Heart right ventricle (tissue), 16 donors: ENCODE measurements at regions not wholly inside any gene's neighbourhood (a gene's known extent, or its start where the extent isn't known, plus 50 kb on each side); places are given as distances from the start of the nearest gene placed in this dataset.

Source experiments
- ATAC-seq, 8 donors: fragments of 200-7000 bp; cut with Tn5 transposase; one replicate each; pipeline ENCODE4 v1.9.1; 2020; ENCODE audit warnings: mild to moderate bottlenecking in 8 of 8, moderate library complexity in 8 of 8, moderate number of reproducible peaks in 1 of 8
- DNase-seq, 2 donors: peaks; one replicate each; pipeline ENCODE4 v3.0.0-alpha.2; 2020
- H3K27ac ChIP-seq, 10 donors: fragments of 200-600 bp; sonication (generic) in 2 of 10; one replicate each; pipeline versions ENCODE4 v1.5.0 to v1.8.0; 2020 to 2022; ENCODE audit warnings: mild to moderate bottlenecking in 3 of 10
- H3K27me3 ChIP-seq, 7 donors: fragments of 200-600 bp; one replicate each; pipeline ENCODE4 v1.8.0; 2021 to 2022; ENCODE audit warnings: mild to moderate bottlenecking in 2 of 7
- H3K36me3 ChIP-seq, 9 donors: fragments of 200-600 bp; sonication (generic) in 1 of 9; one replicate each; pipeline versions ENCODE4 v1.5.0 to v1.8.0; 2020 to 2022; ENCODE audit warnings: mild to moderate bottlenecking in 2 of 9
- H3K4me1 ChIP-seq, 9 donors: fragments of 200-600 bp; sonication (generic) in 1 of 9; one replicate each; pipeline versions ENCODE4 v1.5.0 to v1.8.0; 2020 to 2022; ENCODE audit warnings: mild to moderate bottlenecking in 4 of 9
- H3K4me3 ChIP-seq, 10 donors: fragments of 200-600 bp; sonication (generic) in 2 of 10; one replicate each; pipeline versions ENCODE4 v1.5.0 to v1.8.0; 2020 to 2022; ENCODE audit warnings: mild to moderate bottlenecking in 7 of 10, moderate library complexity in 2 of 10
- H3K9me3 ChIP-seq, 11 donors: fragments of 200-600 bp in 10 of 11; sonication (generic) in 2 of 11; one replicate each; pipeline versions ENCODE4 v1.5.0 to v1.8.0; 2013 to 2022; ENCODE audit warnings: mild to moderate bottlenecking in 2 of 11, control low read depth in 1 of 11, moderate library complexity in 1 of 11
- CTCF ChIP-seq, 9 donors: fragments of 200-600 bp; sonication (generic) in 2 of 9; IDR thresholded peaks; one replicate each; pipeline versions ENCODE4 v1.5.0 to v1.8.0; 2021 to 2022; ENCODE audit warnings: antibody characterized with exemption in 9 of 9, mild to moderate bottlenecking in 5 of 9, moderate library complexity in 1 of 9
- WGBS, 2 donors: extraction: QIAGEN DNeasy Blood & Tissue Kit; methylation state at CpG; one replicate each; pipeline ENCODE4 v1.1.7; 2013; ENCODE audit warnings: inconsistent platforms in 1 of 2; 5-methylcytosine and 5-hydroxymethylcytosine counted together
- intact Hi-C, 10 donors: fragments of 100-400 bp; cut with DNase I; formaldehyde crosslinking; loops; one replicate each; pipeline versions ENCODE4 v1.11.1 to v1.14.2; 2022
- donor health status: Arrhythmogenic right ventricular cardiomyopathy.
- donor health status: ischemic (EF 13 %, LVEDD 7.1; RV severe dilation, severe dysfunction).
- donor health status: healthy with polysubstance abuse.
- donor health status: DM: no; HTN: yes; CAD: no.
- donor health status: DM: no; HTN: no; CAD: no.
- donor health status: ischemic (EF 25% LVEDD 6.9; RV normal size, moderate dysfunction).
- donor health status: ischemic (EF 25% LVEDD 5.7; RV mildly dilated, moderate dysfunction).
- donor health status: healthy.
- donor health status: DM: yes; HTN: yes; CAD: no.
- donor health status: Ischemic cardiomyopathy.
- donor health status: ischemic (EF 35%, LVEDD 5.7; RV mildly dilated, moderate dysfunction).
- donor health status: nonischemic (EF 11% LVEDD 7.7; RV severe dilation, severe dysfunction).
- donor health status: DM: yes; HTN: yes; CAD: no.
- donor health status: PGD.
- donor health status: ischemic (EF 29% LVEDD 5.4; RV normal size, mild dysfunction).
- donor health status: nonischemic (EF 23%, LVEDD 6.1; RV moderate dilation, normal function).

- Histone ChIP-seq H3K27me3 (no peaks in the 10 kb centered on the region), H3K4me1 (peaks cover 0 to 30% (median 10%) of the 10 kb centered on the region in 9 donors), H3K9me3 (no peaks in the 10 kb centered on the region), H3K27ac (no peak overlapping the region), H3K4me3 (no peak overlapping the region), H3K36me3 (no peaks in the 10 kb centered on the region)
- DNase-seq (no peak), ATAC-seq (no peak)
- intact Hi-C loops = loop anchor here in 1 of 10 donors (5.0 kb wide), 1 partner anchor 129 kb away; no protein-coding TSS in a partner anchor
- 95 to 97% methylated on average over 5 of the region's 5 CpGs for WGBS, 2 donors
- TF ChIP-seq CTCF (IDR thresholded peaks at IDR 0.05) = no peak
These were observed 197.6 kb upstream of the BLID start for GRCh38 chr11:122313581-122313980.

GRCh38 chr11:122311216-122311755 lies 195.3 kb upstream of the BLID start:
- H3K27ac ChIP-seq = no peak overlapping the region

GRCh38 chr11:122310766-122311165 lies 194.8 kb upstream of the BLID start:
- ATAC-seq (no peak), DNase-seq (no peak)
- intact Hi-C loops = loop anchor here in 1 of 10 donors (5.0 kb wide), 1 partner anchor 132 kb away; no protein-coding TSS in a partner anchor
- 76 to 84% methylated on average over 5 of the region's 5 CpGs for WGBS, 2 donors
- H3K36me3 ChIP-seq = no peaks in the 10 kb centered on the region
- no peaks in the 10 kb centered on the region for H3K27me3 ChIP-seq
- no peak overlapping the region for H3K4me3 ChIP-seq
- no peak for TF ChIP-seq CTCF (IDR thresholded peaks at IDR 0.05)
- H3K9me3 ChIP-seq = no peaks in the 10 kb centered on the region
- H3K4me1 ChIP-seq = peaks cover 0 to 27% (median 5%) of the 10 kb centered on the region in 9 donors
- peak overlapping the region in 1 of 10 donors; percentile 83 for H3K27ac ChIP-seq

More at GRCh38 chr11:122311216-122311755, 195.3 kb upstream of the BLID start:
- Histone ChIP-seq H3K4me1 (peaks cover 0 to 24% (median 5%) of the 10 kb centered on the region in 9 donors), H3K9me3 (no peaks in the 10 kb centered on the region), H3K36me3 (no peaks in the 10 kb centered on the region), H3K4me3 (no peak overlapping the region), H3K27me3 (no peaks in the 10 kb centered on the region)
- no peak for TF ChIP-seq CTCF (IDR thresholded peaks at IDR 0.05)
- no peak for DNase-seq
- ATAC-seq = no peak
- 86 to 94% methylated on average over 5 of the region's 5 CpGs for WGBS, 2 donors
- intact Hi-C loops = loop anchor here in 1 of 10 donors (5.0 kb wide), 1 partner anchor 131 kb away; no protein-coding TSS in a partner anchor

- no peaks in the 10 kb centered on the region for H3K27me3 ChIP-seq
- peak overlapping the region in 9 of 10 donors; percentile 46 to 86 (median 73) for H3K27ac ChIP-seq
- intact Hi-C loops = loop anchor here in 5 of 10 donors (5.0 to 10.0 kb wide), 5 partner anchors 38 to 135 kb away; no protein-coding TSS in a partner anchor
- peaks cover 0 to 38% (median 7%) of the 10 kb centered on the region in 9 donors for H3K4me1 ChIP-seq
- ATAC-seq (peak; percentile 63 to 97 (median 91)), DNase-seq (peak in 1 of 2 donors; percentile 45)
- no peak for TF ChIP-seq CTCF (IDR thresholded peaks at IDR 0.05)
- H3K4me3 ChIP-seq = peak overlapping the region in 9 of 10 donors; percentile 21 to 55 (median 47)
- H3K9me3 ChIP-seq = no peaks in the 10 kb centered on the region
- WGBS, 2 donors = 30 to 34% methylated on average over 17 of the region's 17 CpGs
- no peaks in the 10 kb centered on the region for H3K36me3 ChIP-seq
These were observed 193.4 kb upstream of the BLID start for GRCh38 chr11:122309262-122309925.
